WERI-Rb-1 (cell line): ENCODE measurements at regions not wholly inside any gene's neighbourhood (a gene's known extent, or its start where the extent isn't known, plus 50 kb on each side); places are given as distances from the start of the nearest gene placed in this dataset.
"Not testable (repeated sequence)": the region's sequence is repeated elsewhere in the genome, so short reads cannot be mapped to it uniquely, and the experiment has no call there.

ENCODE experiments used
- DNase-seq: peaks from one replicate; pipeline ENCODE4 v3.0.0-alpha.2; 2020
- H3K27ac ChIP-seq: fragments of 250-450 bp; sonication (Bioruptor Pico); 2 replicates; pipeline ENCODE4 v1.5.1; 2020; ENCODE audit warnings: mild to moderate bottlenecking, moderate library complexity
- H3K27me3 ChIP-seq: fragments of 250-450 bp; sonication (Bioruptor Pico); 2 replicates; pipeline ENCODE4 v1.5.1; 2021; ENCODE audit warnings: mild to moderate bottlenecking, low read depth, moderate library complexity; ENCODE audit not compliant: insufficient read depth, severe bottlenecking
- H3K36me3 ChIP-seq: fragments of 250-450 bp; sonication (Bioruptor Pico); 2 replicates; pipeline ENCODE4 v1.5.1; 2020; ENCODE audit warnings: mild to moderate bottlenecking, moderate library complexity
- H3K4me3 ChIP-seq: 2 replicates; pipeline ENCODE4 v1.5.1; 2011; ENCODE audit warnings: low read depth, mild to moderate bottlenecking, control low read depth, low read length
- H3K9me3 ChIP-seq: fragments of 250-450 bp; sonication (Bioruptor Pico); 2 replicates; pipeline ENCODE4 v1.5.1; 2021; ENCODE audit warnings: mild to moderate bottlenecking, moderate library complexity; ENCODE audit not compliant: severe bottlenecking
- TF ChIP-seq, protein P1 (sequence below): IDR thresholded peaks from 2 replicates; pipeline ENCODE4 v1.5.1; 2011; ENCODE audit warnings: low read depth, mild to moderate bottlenecking, control low read depth, inconsistent platforms, low read length

- no peak for DNase-seq
- Histone ChIP-seq H3K4me3 (no peak overlapping the region), H3K9me3 (no peaks in the 10 kb centered on the region), H3K27ac (no peak overlapping the region), H3K27me3 (peaks cover 41% of the 10 kb centered on the region), H3K36me3 (no peaks in the 10 kb centered on the region)
- TF ChIP-seq, protein P1, sequence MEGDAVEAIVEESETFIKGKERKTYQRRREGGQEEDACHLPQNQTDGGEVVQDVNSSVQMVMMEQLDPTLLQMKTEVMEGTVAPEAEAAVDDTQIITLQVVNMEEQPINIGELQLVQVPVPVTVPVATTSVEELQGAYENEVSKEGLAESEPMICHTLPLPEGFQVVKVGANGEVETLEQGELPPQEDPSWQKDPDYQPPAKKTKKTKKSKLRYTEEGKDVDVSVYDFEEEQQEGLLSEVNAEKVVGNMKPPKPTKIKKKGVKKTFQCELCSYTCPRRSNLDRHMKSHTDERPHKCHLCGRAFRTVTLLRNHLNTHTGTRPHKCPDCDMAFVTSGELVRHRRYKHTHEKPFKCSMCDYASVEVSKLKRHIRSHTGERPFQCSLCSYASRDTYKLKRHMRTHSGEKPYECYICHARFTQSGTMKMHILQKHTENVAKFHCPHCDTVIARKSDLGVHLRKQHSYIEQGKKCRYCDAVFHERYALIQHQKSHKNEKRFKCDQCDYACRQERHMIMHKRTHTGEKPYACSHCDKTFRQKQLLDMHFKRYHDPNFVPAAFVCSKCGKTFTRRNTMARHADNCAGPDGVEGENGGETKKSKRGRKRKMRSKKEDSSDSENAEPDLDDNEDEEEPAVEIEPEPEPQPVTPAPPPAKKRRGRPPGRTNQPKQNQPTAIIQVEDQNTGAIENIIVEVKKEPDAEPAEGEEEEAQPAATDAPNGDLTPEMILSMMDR = no peak
These were observed 1524.4 kb upstream of the TPTE start for GRCh38 chr21:8997011-8997440.

- not testable (repeated sequence) for H3K36me3 ChIP-seq, H3K4me3 ChIP-seq, H3K9me3 ChIP-seq, H3K27ac ChIP-seq, DNase-seq
- peaks cover 36% of the 10 kb centered on the region for H3K27me3 ChIP-seq
These were observed 1523.7 kb upstream of the TPTE start for GRCh38 chr21:8997443-8998390.

DNA sequence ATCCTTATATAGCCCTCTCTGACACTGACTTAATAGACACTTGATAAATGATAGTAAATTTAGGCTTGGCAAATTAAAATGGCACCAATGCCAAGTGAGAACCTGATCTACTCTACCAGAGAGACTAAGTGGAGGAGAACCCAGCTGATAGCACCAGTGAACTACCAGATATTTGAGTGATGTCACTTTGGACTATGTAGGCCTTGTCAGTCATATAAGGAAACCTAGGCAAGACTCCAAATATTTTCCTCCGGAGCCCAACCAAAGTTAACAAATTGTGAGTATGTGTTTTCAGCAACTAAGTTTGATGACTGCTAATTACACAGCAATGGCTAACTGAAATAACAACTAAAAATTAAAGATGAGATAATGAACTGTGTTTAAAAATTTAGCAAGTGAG, 1522.9 kb upstream of the TPTE start:
- peaks cover 31% of the 10 kb centered on the region for H3K27me3 ChIP-seq
- not testable (repeated sequence) for H3K27ac ChIP-seq, H3K4me3 ChIP-seq, DNase-seq, H3K9me3 ChIP-seq, H3K36me3 ChIP-seq

DNA sequence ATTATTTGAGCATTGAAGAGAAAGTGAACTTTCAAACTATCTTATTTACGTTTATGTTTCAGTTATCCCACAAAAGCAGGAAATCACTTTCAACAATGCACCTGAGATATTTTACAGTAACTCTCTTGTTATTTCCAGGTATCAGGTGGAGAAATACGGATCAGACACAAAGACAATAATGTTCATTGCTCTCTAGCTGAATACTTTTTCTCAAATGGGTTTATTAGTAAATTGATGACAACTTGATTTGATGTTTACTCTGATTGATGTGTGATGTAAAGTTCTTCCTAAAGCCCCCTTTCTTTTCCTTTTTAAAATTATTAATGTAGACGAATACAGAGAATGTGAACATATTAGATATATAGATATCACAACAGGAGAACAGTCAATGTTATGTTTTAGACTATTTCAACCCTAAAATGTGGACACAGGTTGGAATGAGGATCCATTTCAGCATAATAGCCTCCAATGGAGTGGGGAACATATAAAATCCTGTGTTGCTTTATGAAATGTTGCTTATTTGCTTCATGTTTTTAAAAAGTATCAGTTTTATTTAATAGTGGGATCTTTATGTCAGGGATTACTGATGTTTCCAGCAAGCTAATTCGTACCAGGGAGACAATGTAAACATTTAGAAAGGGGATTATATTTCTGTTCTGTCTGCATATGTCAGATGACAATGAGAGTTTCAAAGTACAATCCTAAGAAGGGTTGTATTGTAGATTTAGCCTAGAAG, 1522.3 kb upstream of the TPTE start:
- Histone ChIP-seq H3K27me3 (peaks cover 24% of the 10 kb centered on the region), H3K36me3 (no peaks in the 10 kb centered on the region), H3K9me3 (no peaks in the 10 kb centered on the region), H3K4me3 (no peak overlapping the region), H3K27ac (no peak overlapping the region)
- TF ChIP-seq, protein P1 = no peak
- DNase-seq = no peak

DNA sequence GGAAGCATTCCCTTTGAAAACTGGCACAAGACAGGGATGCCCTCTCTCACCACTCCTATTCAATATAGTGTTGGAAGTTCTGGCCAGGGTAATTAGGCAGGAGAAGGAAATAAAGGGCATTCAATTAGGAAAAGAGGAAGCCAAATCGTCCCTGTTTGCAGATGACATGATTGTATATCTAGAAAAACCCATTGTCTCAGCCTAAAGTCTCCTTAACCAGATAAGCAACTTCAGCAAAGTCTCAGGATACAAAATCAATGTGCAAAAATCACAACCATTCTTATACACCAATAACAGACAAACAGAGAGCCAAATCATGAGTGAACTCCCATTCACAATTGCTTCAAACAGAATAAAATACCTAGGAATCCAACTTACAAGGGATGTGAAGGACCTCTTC, 1521.3 kb upstream of the TPTE start:
- peaks cover 14% of the 10 kb centered on the region for H3K27me3 ChIP-seq
- H3K4me3 ChIP-seq, DNase-seq, H3K27ac ChIP-seq, H3K36me3 ChIP-seq, H3K9me3 ChIP-seq: not testable (repeated sequence)

DNA sequence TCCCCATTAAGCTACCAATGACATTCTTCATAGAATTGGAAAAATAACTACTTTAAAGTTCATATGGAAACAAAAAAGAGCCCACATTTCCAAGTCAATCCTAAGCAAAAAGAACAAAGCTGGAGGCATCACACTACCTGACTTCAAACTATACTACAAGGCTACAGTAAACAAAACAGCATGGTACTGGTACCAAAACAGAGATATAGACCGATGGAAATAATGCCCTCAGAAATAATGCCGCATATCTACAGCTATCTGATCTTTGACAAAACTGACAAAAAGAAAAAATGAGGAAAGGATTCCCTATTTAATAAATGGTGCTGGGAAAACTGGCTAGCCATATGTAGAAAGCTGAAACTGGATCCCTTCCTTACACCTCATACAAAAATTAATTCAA, 1520.7 kb upstream of the TPTE start:
- H3K9me3 ChIP-seq, H3K36me3 ChIP-seq, H3K27ac ChIP-seq, H3K27me3 ChIP-seq, H3K4me3 ChIP-seq, DNase-seq: not testable (repeated sequence)

- not testable (repeated sequence) for H3K27ac ChIP-seq, H3K9me3 ChIP-seq, DNase-seq, H3K36me3 ChIP-seq, H3K27me3 ChIP-seq, H3K4me3 ChIP-seq
These were observed 1519.3 kb upstream of the TPTE start for GRCh38 chr21:9001890-9002663.

DNA sequence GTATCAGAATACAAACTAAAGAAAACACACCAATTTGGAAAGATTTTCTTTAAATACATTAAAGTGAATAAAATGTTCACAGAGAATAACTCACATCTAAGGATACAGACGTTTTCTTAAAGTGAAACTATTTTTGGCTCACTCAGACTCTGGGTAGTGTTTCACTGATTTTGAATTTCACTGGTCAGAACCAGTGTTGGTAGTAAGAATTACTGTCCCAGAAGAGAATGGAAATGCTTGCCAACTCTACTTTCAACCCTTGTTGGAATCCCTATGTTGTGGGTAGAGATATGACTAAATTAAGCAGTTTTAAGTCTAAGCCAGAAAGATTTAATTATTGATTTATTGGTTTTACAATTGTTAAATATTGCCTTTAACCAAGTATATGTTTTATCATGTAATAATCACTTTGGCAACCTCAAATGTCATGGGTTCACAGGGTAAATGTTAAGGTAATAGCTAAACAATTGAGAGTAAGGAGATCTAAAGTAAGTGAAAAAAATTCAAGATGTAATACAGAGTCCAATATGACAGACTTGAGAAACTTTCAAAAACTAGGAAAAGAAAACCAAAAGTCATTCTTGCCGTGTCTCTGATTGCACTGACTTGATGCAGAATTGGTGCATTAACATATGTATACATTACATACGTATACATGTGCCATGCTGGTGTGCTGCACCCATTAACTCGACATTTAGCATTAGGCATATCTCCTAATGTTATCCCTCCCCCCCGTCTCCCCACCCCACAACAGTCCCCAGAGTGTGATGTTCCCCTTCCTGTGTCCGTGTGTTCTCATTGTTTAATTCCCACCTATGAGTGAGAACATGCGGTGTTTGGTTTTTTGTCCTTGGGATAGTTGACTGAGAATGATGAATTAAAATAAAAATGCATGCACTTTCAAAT, 1517.2 kb upstream of the TPTE start:
- H3K27ac ChIP-seq, DNase-seq, H3K4me3 ChIP-seq, H3K36me3 ChIP-seq, H3K9me3 ChIP-seq: not testable (repeated sequence)
- peaks cover 11% of the 10 kb centered on the region for H3K27me3 ChIP-seq

DNA sequence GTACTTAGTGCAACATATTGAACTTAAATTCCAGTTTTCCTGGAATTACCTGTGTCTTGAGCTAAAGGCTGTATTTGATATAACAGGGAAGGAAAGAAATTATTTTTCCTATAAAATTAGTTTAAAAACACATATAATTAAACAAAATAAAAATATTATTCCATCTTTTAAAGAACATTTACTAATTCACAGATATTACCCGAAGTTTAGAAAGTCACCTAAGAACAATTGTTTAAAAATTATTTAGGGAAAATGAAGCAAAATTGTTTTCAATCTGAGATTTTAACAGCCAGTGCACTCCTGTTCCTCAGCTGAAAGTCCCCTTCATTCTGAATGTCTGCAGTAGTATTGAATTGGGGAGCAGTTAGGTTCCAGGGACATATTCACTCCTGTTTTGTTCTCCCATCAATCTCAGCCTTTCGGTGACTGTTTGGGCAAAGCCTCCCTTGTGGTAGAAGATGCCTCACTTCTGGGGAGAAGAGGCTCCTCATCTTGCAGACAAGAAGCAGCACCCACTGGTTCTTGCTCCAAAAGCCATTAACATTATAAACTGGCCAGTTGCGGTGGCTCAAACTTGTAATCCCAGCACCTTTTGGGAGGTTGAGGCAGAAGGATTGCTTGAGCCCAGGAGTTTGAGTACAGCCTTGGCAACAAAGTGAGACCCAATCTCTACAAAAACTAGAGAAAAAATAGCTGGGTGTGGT, 1516.4 kb upstream of the TPTE start:
- not testable (repeated sequence) for H3K27ac ChIP-seq, H3K9me3 ChIP-seq, H3K36me3 ChIP-seq, H3K4me3 ChIP-seq, DNase-seq
- peaks cover 15% of the 10 kb centered on the region for H3K27me3 ChIP-seq

DNA sequence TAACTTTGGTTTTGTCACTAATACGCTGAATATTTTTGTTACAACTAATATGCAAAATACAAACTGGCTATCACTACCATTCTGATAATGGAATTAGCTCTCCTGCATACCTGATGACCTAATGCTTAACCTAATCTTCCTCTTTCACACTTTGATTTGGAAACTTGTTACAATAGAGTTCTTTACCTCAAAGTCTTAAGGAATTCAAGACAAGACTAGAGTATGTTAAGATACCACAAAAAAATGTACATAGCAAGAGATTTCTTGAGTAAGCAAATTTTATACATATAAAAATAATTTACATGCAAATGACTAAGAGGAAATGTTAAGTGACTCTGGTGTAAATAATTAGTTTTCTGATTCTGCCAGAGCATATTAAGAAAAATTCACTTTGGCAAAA, 1515.7 kb upstream of the TPTE start:
- not testable (repeated sequence) for H3K4me3 ChIP-seq, H3K9me3 ChIP-seq, H3K27ac ChIP-seq, DNase-seq, H3K36me3 ChIP-seq
- H3K27me3 ChIP-seq = peaks cover 15% of the 10 kb centered on the region
